Fibroblast of lung (primary cell): ENCODE measurements at regions not wholly inside any gene's neighbourhood (a gene's known extent, or its start where the extent isn't known, plus 50 kb on each side); places are given as distances from the start of the nearest gene placed in this dataset.

ENCODE experiments used
- DNase-seq, 2 donors: peaks; one replicate each; pipeline versions ENCODE4 v3.0.0 to v3.0.0-alpha.2; 2010; ENCODE audit warnings: low read depth in 2 of 2
- H2AFZ ChIP-seq: 2 replicates; pipeline ENCODE4 v1.5.1; 2012; ENCODE audit warnings: low read length, control low read depth, inconsistent platforms
- H3K27ac ChIP-seq: 2 replicates; pipeline ENCODE4 v1.5.1; 2011; ENCODE audit warnings: low read length, control low read depth; ENCODE audit not compliant: insufficient read depth
- H3K27me3 ChIP-seq: 2 replicates; pipeline ENCODE4 v1.5.1; 2011; ENCODE audit warnings: mild to moderate bottlenecking, low read length; ENCODE audit not compliant: control insufficient read depth, insufficient read depth
- H3K36me3 ChIP-seq: 2 replicates; pipeline ENCODE4 v1.5.1; 2011; ENCODE audit warnings: low read length; ENCODE audit not compliant: control insufficient read depth, insufficient read depth
- H3K4me1 ChIP-seq: 2 replicates; pipeline ENCODE4 v1.5.1; 2011; ENCODE audit warnings: low read length; ENCODE audit not compliant: control insufficient read depth, insufficient read depth; ENCODE audit errors: extremely low read depth
- H3K4me2 ChIP-seq: 2 replicates; pipeline ENCODE4 v1.5.1; 2011; ENCODE audit warnings: low read length, control low read depth; ENCODE audit not compliant: insufficient read depth; ENCODE audit errors: extremely low read depth
- H3K4me3 ChIP-seq, 4 experiments: fragments of 200-600 bp in 1 of 4; sonication (generic) in 1 of 4; replicated peaks in 1 of 4; 2 replicates each; pipeline ENCODE4 v1.5.1; 2011 to 2016; ENCODE audit warnings: low read length in 4 of 4, low read depth in 3 of 4, mild to moderate bottlenecking in 3 of 4, control low read depth in 2 of 4, inconsistent platforms in 1 of 4, mixed read lengths in 1 of 4; ENCODE audit not compliant: insufficient read depth in 1 of 4; ENCODE audit errors: control extremely low read depth in 1 of 4
- H3K79me2 ChIP-seq: 2 replicates; pipeline ENCODE4 v1.5.1; 2012; ENCODE audit warnings: mild to moderate bottlenecking, low read length, inconsistent platforms; ENCODE audit not compliant: control insufficient read depth, insufficient read depth
- H3K9ac ChIP-seq: 2 replicates; pipeline ENCODE4 v1.5.1; 2011; ENCODE audit warnings: mild to moderate bottlenecking, low read length, control low read depth; ENCODE audit not compliant: insufficient read depth
- H3K9me3 ChIP-seq: 2 replicates; pipeline ENCODE4 v1.5.1; 2012; ENCODE audit warnings: low read depth, low read length; ENCODE audit not compliant: control insufficient read depth, insufficient read depth
- H4K20me1 ChIP-seq: 2 replicates; pipeline ENCODE4 v1.5.1; 2011; ENCODE audit warnings: low read length; ENCODE audit not compliant: control insufficient read depth, insufficient read depth; ENCODE audit errors: extremely low read depth
- CTCF ChIP-seq, 2 donors: IDR thresholded peaks in 1 of 2; conservative IDR thresholded peaks in 1 of 2; 1 replicate in 1 of 2; 2 replicates in 1 of 2; pipeline ENCODE4 v1.5.1; 2011 to 2012; ENCODE audit warnings: low read length in 2 of 2, control low read depth in 1 of 2, inconsistent platforms in 1 of 2, low read depth in 1 of 2, mild to moderate bottlenecking in 1 of 2
- EZH2 ChIP-seq: IDR thresholded peaks from 2 replicates; pipeline ENCODE4 v1.5.1; 2012; ENCODE audit warnings: low read length, control low read depth, mild to moderate bottlenecking; ENCODE audit errors: missing control alignments

GRCh38 chr21:35838350-35838749 lies 222.0 kb downstream of the SETD4 start:
- Histone ChIP-seq H4K20me1 (no peaks in the 10 kb centered on the region), H3K79me2 (no peaks in the 10 kb centered on the region), H3K36me3 (no peaks in the 10 kb centered on the region), H3K9me3 (no peaks in the 10 kb centered on the region), H3K27ac (no peak overlapping the region), H3K4me2 (no peak overlapping the region), H3K4me1 (no peaks in the 10 kb centered on the region), H3K4me3 (no peak overlapping the region), H3K27me3 (no peaks in the 10 kb centered on the region), H3K9ac (no peak overlapping the region), H2AFZ (no peak overlapping the region)
- DNase-seq = no peak
- TF ChIP-seq EZH2 (no peak), CTCF (conservative IDR thresholded peaks at IDR 0.05 in 1 of 2, IDR thresholded peaks at IDR 0.05 in 1 of 2; ENCODE audit: low read depth in 1 of 2, low read length in 2 of 2) (no peak)

- Histone ChIP-seq H3K9ac (no peak overlapping the region), H3K4me1 (no peaks in the 10 kb centered on the region), H3K4me3 (no peak overlapping the region), H3K27ac (no peak overlapping the region), H3K27me3 (no peaks in the 10 kb centered on the region), H3K4me2 (no peak overlapping the region), H3K79me2 (no peaks in the 10 kb centered on the region), H2AFZ (no peak overlapping the region), H3K9me3 (no peaks in the 10 kb centered on the region), H3K36me3 (no peaks in the 10 kb centered on the region), H4K20me1 (no peaks in the 10 kb centered on the region)
- no peak for DNase-seq
- TF ChIP-seq CTCF (conservative IDR thresholded peaks at IDR 0.05 in 1 of 2, IDR thresholded peaks at IDR 0.05 in 1 of 2; ENCODE audit: low read depth in 1 of 2, low read length in 2 of 2) (no peak), EZH2 (no peak)
Measured at GRCh38 chr21:35833991-35834390, 226.3 kb downstream of the SETD4 start.

- Histone ChIP-seq H2AFZ (no peak overlapping the region), H3K9me3 (no peaks in the 10 kb centered on the region), H4K20me1 (no peaks in the 10 kb centered on the region), H3K27ac (no peak overlapping the region), H3K4me1 (no peaks in the 10 kb centered on the region), H3K27me3 (no peaks in the 10 kb centered on the region), H3K9ac (no peak overlapping the region), H3K4me3 (no peak overlapping the region), H3K79me2 (no peaks in the 10 kb centered on the region), H3K4me2 (no peak overlapping the region), H3K36me3 (no peaks in the 10 kb centered on the region)
- DNase-seq = no peak
- no peak for TF ChIP-seq EZH2
- TF ChIP-seq CTCF (conservative IDR thresholded peaks at IDR 0.05 in 1 of 2, IDR thresholded peaks at IDR 0.05 in 1 of 2; ENCODE audit: low read depth in 1 of 2, low read length in 2 of 2) = no peak
Measured at GRCh38 chr21:35833388-35833787, 226.9 kb downstream of the SETD4 start.
